ENCODE measurements at regions not wholly inside any gene's neighbourhood (a gene's known extent, or its start where the extent isn't known, plus 50 kb on each side); places are given as distances from the start of the nearest gene placed in this dataset.

- Histone ChIP-seq H3K27me3 (ENCODE audit: low read depth, low read length) (no peaks in the 10 kb centered on the region), H3K27ac (ENCODE audit: low read length) (no peak overlapping the region), H3K9me3 (ENCODE audit: insufficient read depth, low read length) (no peaks in the 10 kb centered on the region), H2AFZ (ENCODE audit: low read depth, low read length) (no peak overlapping the region), H3K36me3 (replicated peaks; ENCODE audit: low read depth, low read length) (no peaks in the 10 kb centered on the region), H3K4me3 (ENCODE audit: low read length) (no peak overlapping the region), H3K79me2 (ENCODE audit: low read length) (no peaks in the 10 kb centered on the region), H4K20me1 (ENCODE audit: insufficient read depth, low read length) (no peaks in the 10 kb centered on the region), H3K4me2 (ENCODE audit: low read length) (no peak overlapping the region), H3K4me1 (ENCODE audit: low read length) (no peaks in the 10 kb centered on the region), H3K9ac (ENCODE audit: low read length) (no peak overlapping the region)
- TF ChIP-seq EZH2phosphoT487 (IDR thresholded peaks at IDR 0.05; ENCODE audit: low read depth) = no peak
- no peak for TF ChIP-seq CTCF (IDR thresholded peaks at IDR 0.05; ENCODE audit: low read depth, low read length)
Measured at GRCh38 chr4:100588076-100588475, 70.3 kb upstream of the EMCN start.

DNA sequence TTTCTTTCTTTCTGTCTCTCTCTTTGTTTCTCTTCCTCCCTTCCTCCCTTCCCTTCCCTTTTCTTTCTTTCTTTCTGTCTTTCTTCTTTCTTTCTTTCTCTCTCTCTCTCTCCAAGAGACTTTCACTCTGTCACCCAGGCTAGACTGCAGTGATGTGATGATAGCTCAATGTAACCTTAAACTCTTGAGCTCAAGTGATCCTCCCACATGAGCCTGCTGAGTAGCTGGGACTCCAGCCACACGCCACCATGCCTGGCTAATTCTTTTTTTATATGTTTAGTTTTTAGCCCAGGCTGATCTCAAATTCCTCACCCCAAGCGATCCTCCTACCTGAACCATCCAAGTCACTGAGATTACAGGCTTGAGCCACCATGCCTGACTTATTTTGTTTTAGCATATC, 64.3 kb upstream of the EMCN start:
- Histone ChIP-seq H3K79me2 (ENCODE audit: low read length) (no peaks in the 10 kb centered on the region), H2AFZ (ENCODE audit: low read depth, low read length) (no peak overlapping the region), H3K9ac (ENCODE audit: low read length) (no peak overlapping the region), H3K27me3 (ENCODE audit: low read depth, low read length) (no peaks in the 10 kb centered on the region), H3K9me3 (ENCODE audit: insufficient read depth, low read length) (no peaks in the 10 kb centered on the region), H3K4me2 (ENCODE audit: low read length) (no peak overlapping the region), H3K4me1 (ENCODE audit: low read length) (no peaks in the 10 kb centered on the region), H3K4me3 (ENCODE audit: low read length) (no peak overlapping the region), H3K27ac (ENCODE audit: low read length) (no peak overlapping the region), H4K20me1 (ENCODE audit: insufficient read depth, low read length) (no peaks in the 10 kb centered on the region), H3K36me3 (replicated peaks; ENCODE audit: low read depth, low read length) (no peaks in the 10 kb centered on the region)
- TF ChIP-seq EZH2phosphoT487 (IDR thresholded peaks at IDR 0.05; ENCODE audit: low read depth) = no peak
- TF ChIP-seq CTCF (IDR thresholded peaks at IDR 0.05; ENCODE audit: low read depth, low read length) = no peak

GRCh38 chr4:100581337-100581736, 63.5 kb upstream of the EMCN start:
- no peaks in the 10 kb centered on the region for H3K4me1 ChIP-seq (ENCODE audit: low read length)
- no peak overlapping the region for H2AFZ ChIP-seq (ENCODE audit: low read depth, low read length)
- no peak overlapping the region for H3K9ac ChIP-seq (ENCODE audit: low read length)
- no peaks in the 10 kb centered on the region for H3K9me3 ChIP-seq (ENCODE audit: insufficient read depth, low read length)
- no peaks in the 10 kb centered on the region for H4K20me1 ChIP-seq (ENCODE audit: insufficient read depth, low read length)
- H3K27me3 ChIP-seq (ENCODE audit: low read depth, low read length) = no peaks in the 10 kb centered on the region
- H3K4me2 ChIP-seq (ENCODE audit: low read length) = no peak overlapping the region
- H3K36me3 ChIP-seq (replicated peaks; ENCODE audit: low read depth, low read length) = no peaks in the 10 kb centered on the region
- H3K27ac ChIP-seq (ENCODE audit: low read length) = no peak overlapping the region
- no peak overlapping the region for H3K4me3 ChIP-seq (ENCODE audit: low read length)
- no peak for TF ChIP-seq EZH2phosphoT487 (IDR thresholded peaks at IDR 0.05; ENCODE audit: low read depth)
- H3K79me2 ChIP-seq (ENCODE audit: low read length) = no peaks in the 10 kb centered on the region

- Histone ChIP-seq H3K36me3 (replicated peaks; ENCODE audit: low read depth, low read length) (no peaks in the 10 kb centered on the region), H3K4me1 (ENCODE audit: low read length) (no peaks in the 10 kb centered on the region), H4K20me1 (ENCODE audit: insufficient read depth, low read length) (no peaks in the 10 kb centered on the region), H3K79me2 (ENCODE audit: low read length) (no peaks in the 10 kb centered on the region), H3K9me3 (ENCODE audit: insufficient read depth, low read length) (no peaks in the 10 kb centered on the region), H3K27me3 (ENCODE audit: low read depth, low read length) (no peaks in the 10 kb centered on the region), H3K4me3 (ENCODE audit: low read length) (no peak overlapping the region), H3K4me2 (ENCODE audit: low read length) (no peak overlapping the region), H3K27ac (ENCODE audit: low read length) (no peak overlapping the region), H3K9ac (ENCODE audit: low read length) (no peak overlapping the region), H2AFZ (ENCODE audit: low read depth, low read length) (no peak overlapping the region)
- peak; percentile 13; the same call in 1 of the 2 replicates for TF ChIP-seq CTCF (IDR thresholded peaks at IDR 0.05; ENCODE audit: low read depth, low read length)
- TF ChIP-seq EZH2phosphoT487 (IDR thresholded peaks at IDR 0.05; ENCODE audit: low read depth) = no peak
Measured at GRCh38 chr4:100576570-100576969, 58.7 kb upstream of the EMCN start.

GRCh38 chr4:100574607-100575006, 56.8 kb upstream of the EMCN start:
- no peaks in the 10 kb centered on the region for H3K4me1 ChIP-seq (ENCODE audit: low read length)
- H3K36me3 ChIP-seq (replicated peaks; ENCODE audit: low read depth, low read length) = no peaks in the 10 kb centered on the region
- H3K9me3 ChIP-seq (ENCODE audit: insufficient read depth, low read length) = no peaks in the 10 kb centered on the region
- no peak overlapping the region for H2AFZ ChIP-seq (ENCODE audit: low read depth, low read length)
- H3K4me3 ChIP-seq (ENCODE audit: low read length) = no peak overlapping the region
- H3K79me2 ChIP-seq (ENCODE audit: low read length) = no peaks in the 10 kb centered on the region
- no peak overlapping the region for H3K9ac ChIP-seq (ENCODE audit: low read length)
- no peaks in the 10 kb centered on the region for H3K27me3 ChIP-seq (ENCODE audit: low read depth, low read length)
- TF ChIP-seq CTCF (IDR thresholded peaks at IDR 0.05; ENCODE audit: low read depth, low read length) = no peak
- H4K20me1 ChIP-seq (ENCODE audit: insufficient read depth, low read length) = no peaks in the 10 kb centered on the region
- H3K27ac ChIP-seq (ENCODE audit: low read length) = no peak overlapping the region
- H3K4me2 ChIP-seq (ENCODE audit: low read length) = no peak overlapping the region
